Stimulated activated CD8-positive, alpha-beta memory T cell treated with anti-CD3 and anti-CD28 coated beads, Interleukin-2, amount 100 ng/mL, for 48 hours (primary cell): ENCODE measurements at regions not wholly inside any gene's neighbourhood (a gene's known extent, or its start where the extent isn't known, plus 50 kb on each side); places are given as distances from the start of the nearest gene placed in this dataset.

Experiments used
- DNase-seq, 2 donors: peaks; one replicate each; pipeline ENCODE4 v3.0.0-alpha.2; 2020; ENCODE audit warnings: low read depth in 2 of 2

GRCh38 chr18:10279905-10280644 is 174.4 kb upstream of the APCDD1 start:
- DNase-seq = no peak

GRCh38 chr18:10284540-10285282 is 169.7 kb upstream of the APCDD1 start:
- DNase-seq = no peak

GRCh38 chr18:10285283-10285640 is 169.2 kb upstream of the APCDD1 start:
- DNase-seq = no peak

- DNase-seq = no peak
Observed at GRCh38 chr18:10286580-10287150, 167.8 kb upstream of the APCDD1 start.

DNA sequence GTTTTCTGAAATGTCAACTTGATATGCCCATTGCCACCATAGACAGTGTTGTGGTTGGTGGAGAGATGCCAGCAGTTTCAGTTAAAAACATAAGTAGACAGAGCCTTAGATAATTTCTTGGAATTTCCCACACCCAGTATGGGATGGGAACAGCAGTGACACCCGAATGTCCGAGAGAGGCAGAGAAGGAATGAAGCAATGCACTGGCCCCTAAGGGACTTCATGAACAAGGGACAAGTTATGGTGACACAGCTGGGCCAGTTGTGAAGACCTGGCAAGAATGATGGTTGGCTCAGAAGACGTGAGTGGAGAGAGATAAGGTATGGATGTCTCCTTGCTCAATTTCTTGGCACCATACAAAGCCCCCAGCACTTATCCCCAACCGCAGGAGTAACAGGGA is 165.2 kb upstream of the APCDD1 start:
- no peak for DNase-seq

DNA sequence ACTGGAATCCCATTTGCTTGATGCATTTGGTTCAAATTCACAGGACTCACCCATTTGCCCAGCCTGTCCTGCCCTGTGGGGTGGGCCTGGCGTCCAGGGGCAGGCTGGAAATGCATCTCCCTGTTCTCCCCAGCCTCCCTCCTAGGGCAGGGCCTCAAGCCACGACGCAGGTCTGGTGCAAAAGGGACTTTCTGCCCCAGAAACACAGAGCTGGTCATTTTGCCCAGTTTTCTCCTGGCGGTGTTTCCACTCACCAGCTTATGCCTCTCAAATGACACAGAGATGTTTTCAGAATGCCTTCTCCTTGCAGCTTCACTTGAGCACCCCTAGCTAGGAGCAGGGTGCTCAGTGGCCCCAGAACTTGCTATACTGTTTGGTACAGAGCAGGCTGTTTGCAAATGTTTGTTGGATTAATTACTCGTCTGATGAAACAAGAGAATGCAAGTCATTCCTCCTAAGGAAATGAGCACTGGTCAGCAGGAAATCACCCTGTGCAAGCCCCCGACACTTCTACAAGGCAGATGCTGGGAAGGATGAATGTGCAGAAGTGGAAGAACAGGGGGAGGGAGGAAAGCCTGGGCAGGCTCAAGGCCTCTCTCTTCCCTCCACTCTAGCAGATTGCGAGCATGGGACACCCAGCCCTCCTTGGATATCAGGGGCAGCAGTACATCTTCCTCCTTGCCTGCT is 164.3 kb upstream of the APCDD1 start:
- no peak for DNase-seq

DNA sequence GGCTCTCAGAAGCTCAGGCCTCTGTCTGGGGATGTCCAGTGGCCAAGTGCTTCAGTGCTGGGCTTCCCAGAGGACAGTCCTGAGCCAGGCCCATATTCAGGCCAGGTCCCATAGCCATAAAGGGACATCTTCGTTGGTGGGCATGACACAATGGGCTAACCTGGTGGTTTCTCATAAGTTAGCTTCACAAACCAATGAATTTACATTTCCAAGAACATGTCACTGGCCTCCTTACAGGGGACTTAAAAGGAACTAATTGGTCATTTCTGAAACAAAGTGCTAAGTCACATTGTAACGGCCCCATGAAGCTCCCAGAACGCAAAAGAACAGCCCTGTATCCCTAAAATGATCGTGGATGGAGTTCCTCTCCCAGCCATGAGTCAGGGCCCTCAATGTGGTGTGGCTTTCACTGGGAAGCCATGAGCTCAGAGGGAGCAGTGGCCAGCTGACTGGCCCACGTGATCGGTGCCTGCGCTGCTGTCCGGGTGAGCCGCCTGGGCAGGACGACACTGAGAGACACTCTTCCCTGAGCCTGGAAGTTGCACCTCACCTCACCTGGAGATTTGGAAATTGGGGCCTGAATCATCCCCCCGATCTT is 163.7 kb upstream of the APCDD1 start:
- DNase-seq = no peak

GRCh38 chr18:10291568-10291981 is 162.9 kb upstream of the APCDD1 start:
- DNase-seq = no peak

DNA sequence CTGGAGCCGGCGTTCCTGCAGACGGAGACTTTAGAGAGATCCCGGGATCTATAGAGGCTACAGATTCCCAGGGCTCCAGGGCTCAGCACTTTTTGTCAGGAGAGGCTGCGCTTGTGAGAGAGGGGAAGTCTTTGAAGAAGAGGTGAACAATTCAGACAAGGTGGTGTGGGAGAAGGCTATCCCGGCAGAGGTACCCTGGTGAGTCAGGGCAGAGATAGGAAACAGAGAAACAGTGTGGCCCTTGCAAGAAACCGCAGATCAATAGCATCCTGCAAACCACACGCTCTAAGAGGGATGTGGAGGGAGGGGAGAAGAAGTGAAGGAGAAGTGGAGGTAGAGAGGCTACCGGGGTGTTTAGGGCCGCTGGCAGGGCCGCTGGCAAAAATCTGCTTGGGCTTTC is 160.5 kb upstream of the APCDD1 start:
- DNase-seq = no peak

- no peak for DNase-seq
Observed at GRCh38 chr18:10295751-10296150, 158.7 kb upstream of the APCDD1 start.

GRCh38 chr18:10296491-10296890 is 157.9 kb upstream of the APCDD1 start:
- no peak for DNase-seq

DNA sequence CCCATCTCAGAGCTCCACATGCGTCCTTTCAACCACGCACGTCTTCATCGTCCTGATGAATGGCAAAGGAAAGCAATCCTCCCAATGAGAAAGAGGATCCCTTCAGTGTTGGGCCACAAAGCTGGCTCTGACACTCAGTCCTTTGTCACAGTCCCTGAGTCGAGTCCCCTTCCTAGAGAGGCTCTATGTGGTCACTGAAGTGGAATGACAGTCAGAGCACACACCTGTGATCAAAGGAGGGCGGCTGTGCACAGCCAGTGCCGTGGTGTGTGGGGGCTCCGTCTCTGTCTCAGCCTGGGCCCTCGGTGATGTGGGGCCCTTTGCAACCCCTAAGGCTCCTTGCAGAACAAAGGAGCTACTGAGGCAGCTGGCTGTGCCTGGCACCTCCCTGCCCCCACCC is 157.3 kb upstream of the APCDD1 start:
- no peak for DNase-seq

- no peak for DNase-seq
Observed at GRCh38 chr18:10298346-10298745, 156.1 kb upstream of the APCDD1 start.

DNA sequence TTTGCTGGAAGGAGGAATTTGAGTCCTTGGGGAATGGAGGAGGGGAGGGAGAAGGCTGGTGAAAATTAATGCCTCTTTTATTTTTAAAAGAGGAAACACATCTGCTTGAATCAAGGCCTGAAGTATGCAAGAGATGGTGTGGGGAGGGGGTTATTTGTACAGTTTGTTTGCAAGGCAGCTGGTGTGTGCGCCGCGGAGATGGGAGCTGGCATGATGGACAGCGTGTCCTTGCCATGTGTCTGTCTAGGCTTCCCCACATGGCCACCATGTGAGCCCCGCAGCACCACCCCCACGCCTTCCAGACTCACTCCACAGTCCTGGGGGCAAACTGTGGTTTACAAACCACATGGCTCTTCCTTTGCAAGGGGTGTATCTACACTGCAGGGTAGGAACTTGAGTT is 154.8 kb upstream of the APCDD1 start:
- no peak for DNase-seq

DNA sequence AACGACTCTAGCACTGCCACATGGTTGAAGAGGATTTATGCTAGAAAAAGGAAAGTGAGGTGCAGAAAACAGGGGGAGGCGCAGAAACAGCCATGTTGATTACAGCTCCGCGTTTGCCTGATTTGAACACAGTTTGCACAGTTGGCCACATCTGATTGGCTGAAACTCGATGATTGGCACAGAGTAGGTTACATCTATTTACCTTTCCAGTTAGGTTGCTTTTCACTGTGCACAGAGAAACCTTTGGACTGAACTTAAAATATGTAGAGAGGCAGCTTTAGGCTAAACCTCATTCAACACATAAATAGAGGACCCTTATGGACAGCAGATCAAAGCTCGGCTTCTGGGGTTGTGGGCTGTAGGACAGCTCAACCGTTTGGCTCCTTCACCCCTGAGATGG is 153.7 kb upstream of the APCDD1 start:
- no peak for DNase-seq

DNA sequence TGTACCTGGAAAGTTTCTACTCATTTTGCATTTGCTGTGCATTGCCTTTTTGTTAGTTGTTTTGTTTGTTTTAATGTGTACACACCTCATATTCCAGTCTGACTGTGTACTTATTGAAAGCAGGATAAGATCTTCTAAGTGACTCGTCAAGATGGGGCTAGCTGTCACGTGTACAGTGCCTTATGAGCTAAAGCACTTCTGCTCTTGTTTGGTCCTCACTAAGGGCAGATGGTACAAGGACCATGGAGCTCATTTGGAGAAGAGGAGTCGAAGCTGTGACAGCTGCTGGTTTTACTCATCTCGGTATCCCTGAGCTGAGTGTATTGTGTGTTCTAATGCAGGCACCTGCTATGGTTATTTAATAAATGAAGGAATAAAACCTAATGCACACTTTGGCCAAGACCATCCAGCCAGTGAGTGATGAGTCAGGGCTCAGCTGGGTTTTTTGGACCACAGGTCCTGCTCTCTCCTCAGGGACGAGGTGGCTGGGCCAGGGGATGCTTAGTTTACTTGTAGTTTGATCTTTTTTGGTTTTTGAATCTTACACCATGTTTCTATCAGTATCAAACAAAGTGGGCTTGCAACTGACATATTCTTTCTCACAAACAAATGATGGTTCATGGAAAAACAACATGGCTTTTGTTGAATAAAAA is 152.5 kb upstream of the APCDD1 start:
- no peak for DNase-seq

DNA sequence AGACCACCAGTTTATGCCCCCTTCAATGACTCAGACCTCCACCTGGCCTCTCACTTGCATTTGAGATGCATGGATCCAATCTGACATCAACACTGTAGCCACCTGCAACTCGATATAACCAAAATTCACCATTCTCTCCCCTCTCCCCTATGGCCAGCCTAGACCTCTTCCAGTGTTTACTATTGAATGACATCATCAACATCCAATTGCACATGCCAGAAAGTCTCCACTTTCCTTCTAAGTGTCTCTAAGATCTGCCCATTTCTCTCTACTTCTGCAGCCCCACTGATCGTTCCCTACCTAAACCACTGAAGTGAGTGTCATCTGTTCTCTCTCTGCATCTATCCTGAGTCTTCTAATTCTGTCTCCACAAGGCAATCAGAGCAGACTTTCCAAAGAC is 151.3 kb upstream of the APCDD1 start:
- DNase-seq = no peak

DNA sequence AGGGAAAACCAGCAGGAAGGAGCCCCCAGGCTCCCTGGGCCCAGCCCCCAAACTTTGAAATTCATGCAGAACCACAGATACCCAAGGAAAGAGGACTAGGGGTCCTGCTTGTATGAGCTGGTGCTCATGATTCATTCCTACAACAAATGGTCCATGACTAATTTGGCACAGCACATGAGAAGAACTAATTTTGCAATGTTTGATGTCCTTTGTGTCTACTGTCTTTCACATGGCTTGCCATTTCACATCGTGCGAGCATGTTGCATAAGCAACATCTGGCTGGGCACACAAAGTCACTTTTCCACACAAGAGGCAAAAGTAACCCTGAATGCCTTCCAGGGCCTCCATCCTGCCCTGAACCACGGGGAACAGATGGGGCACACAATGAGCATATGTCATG is 149.6 kb upstream of the APCDD1 start:
- no peak for DNase-seq

GRCh38 chr18:10306779-10307178 is 147.7 kb upstream of the APCDD1 start:
- no peak for DNase-seq

- DNase-seq = no peak
Observed at GRCh38 chr18:10308154-10308553, 146.3 kb upstream of the APCDD1 start.

DNA sequence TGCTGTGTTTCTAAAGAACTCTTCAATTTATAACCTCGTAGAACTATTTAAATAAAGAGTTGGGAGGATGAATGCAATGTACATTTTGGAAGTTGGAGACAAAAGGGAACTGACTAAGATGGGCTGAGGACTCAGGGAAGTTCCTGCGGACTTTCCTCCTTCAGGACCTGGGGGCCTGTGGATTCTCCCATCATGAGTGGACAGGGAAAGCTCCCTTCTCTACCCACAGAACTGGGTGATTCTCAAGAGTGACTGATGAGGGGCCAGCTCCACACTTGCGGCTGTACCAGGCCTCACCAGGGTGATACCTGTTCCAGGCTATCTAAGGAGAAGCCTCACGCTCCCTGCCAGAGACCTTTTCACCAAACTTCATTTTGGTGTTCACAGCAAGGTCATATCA is 143.8 kb upstream of the APCDD1 start:
- no peak for DNase-seq
